Esophagus muscularis mucosa (tissue), 4 donors: ENCODE measurements at regions not wholly inside any gene's neighbourhood (a gene's known extent, or its start where the extent isn't known, plus 50 kb on each side); places are given as distances from the start of the nearest gene placed in this dataset.

Experiments used
- DNase-seq: peaks from one replicate; pipeline ENCODE4 v3.0.0-alpha.2; 2017; ENCODE audit errors: extremely low spot score
- H3K27ac ChIP-seq, 4 donors: fragments of 200-600 bp; sonication (generic); replicated peaks in 1 of 4; 1 replicate in 3 of 4; 2 replicates in 1 of 4; pipeline ENCODE4 v1.5.1; 2016 to 2019; ENCODE audit warnings: mild to moderate bottlenecking in 1 of 4
- H3K27me3 ChIP-seq, 4 donors: fragments of 200-600 bp; sonication (generic); one replicate each; pipeline versions ENCODE4 v1.5.1 to v1.6.0; 2016 to 2019
- H3K36me3 ChIP-seq, 4 donors: fragments of 200-600 bp; sonication (generic); one replicate each; pipeline ENCODE4 v1.5.1; 2016 to 2019
- H3K4me1 ChIP-seq, 4 donors: fragments of 200-600 bp; sonication (generic); one replicate each; pipeline ENCODE4 v1.5.1; 2016 to 2019
- H3K4me3 ChIP-seq, 4 donors: fragments of 200-600 bp; sonication (generic); 1 replicate in 2 of 4; 2 replicates in 2 of 4; pipeline ENCODE4 v1.5.1; 2016 to 2019; ENCODE audit warnings: mild to moderate bottlenecking in 4 of 4, moderate library complexity in 1 of 4
- H3K9me3 ChIP-seq, 4 donors: fragments of 200-600 bp; sonication (generic); 1 replicate in 3 of 4; 2 replicates in 1 of 4; pipeline ENCODE4 v1.5.1; 2016 to 2019
- EP300 ChIP-seq: sonication (generic); formaldehyde crosslinking; IDR thresholded peaks from one replicate; pipeline ENCODE4 v1.6.1; 2017; ENCODE audit warnings: antibody characterized with exemption
- POLR2A ChIP-seq: fragments of 450-650 bp; IDR thresholded peaks from one replicate; pipeline ENCODE4 v1.6.1; 2017; ENCODE audit warnings: antibody characterized with exemption, moderate library complexity, mild to moderate bottlenecking, low read depth
- POLR2AphosphoS5 ChIP-seq, 2 donors: sonication (generic); formaldehyde crosslinking; IDR thresholded peaks; one replicate each; pipeline ENCODE4 v1.6.1; 2017; ENCODE audit warnings: antibody characterized with exemption in 2 of 2
- WGBS: methylation state at CpG from one replicate; pipeline ENCODE4 v1.1.5; 2018; 5-methylcytosine and 5-hydroxymethylcytosine counted together
- intact Hi-C: fragments of 100-400 bp; cut with DNase I; formaldehyde crosslinking; loops from one replicate; pipeline ENCODE4 v1.15.1; 2023
- TF ChIP-seq, protein P1 (sequence below), 3 experiments: fragments of 200-600 bp in 2 of 3; fragments of 450-650 bp in 1 of 3; sonication (generic) in 2 of 3; IDR thresholded peaks; one replicate each; pipeline ENCODE4 v1.5.1; 2017 to 2019; ENCODE audit warnings: antibody characterized with exemption in 3 of 3, mild to moderate bottlenecking in 2 of 3, moderate library complexity in 1 of 3

GRCh38 chr15:46126581-46126980 is 491.8 kb downstream of the SQOR start:
- no peaks in the 10 kb centered on the region for H3K4me1 ChIP-seq
- 83% methylated on average over 3 of the region's 3 CpGs for WGBS

DNA sequence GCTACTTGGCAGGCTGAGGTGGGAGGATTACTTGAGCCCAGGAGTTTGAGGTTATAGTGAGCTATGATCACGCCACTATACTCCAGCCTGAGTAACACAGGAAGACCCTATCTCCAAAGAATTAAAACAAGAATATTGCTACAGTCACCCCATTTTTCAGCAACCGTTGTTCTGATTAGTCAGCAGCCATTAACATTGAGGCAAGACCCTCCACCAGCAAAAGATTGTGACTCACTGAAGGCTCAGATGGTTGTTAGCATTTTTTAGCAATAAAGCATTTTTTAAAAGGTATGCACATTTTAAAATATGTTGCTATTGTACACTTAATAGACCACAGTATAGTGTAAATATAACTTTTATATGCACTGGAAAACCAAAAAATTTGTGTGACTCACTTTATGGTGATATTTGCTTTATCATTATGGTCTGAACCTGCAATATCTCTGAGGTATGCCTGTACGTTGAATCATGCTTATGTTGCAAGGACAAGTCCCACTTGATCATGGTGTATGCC is 492.6 kb downstream of the SQOR start:
- Histone ChIP-seq H3K27ac (no peak overlapping the region), H3K4me3 (no peak overlapping the region), H3K4me1 (no peaks in the 10 kb centered on the region), H3K36me3 (no peaks in the 10 kb centered on the region), H3K27me3 (no peaks in the 10 kb centered on the region), H3K9me3 (peaks cover 0 to 17% (median 5%) of the 10 kb centered on the region in 4 donors)
- intact Hi-C loops = no loop called here
- DNase-seq = no peak
- TF ChIP-seq, protein P1, sequence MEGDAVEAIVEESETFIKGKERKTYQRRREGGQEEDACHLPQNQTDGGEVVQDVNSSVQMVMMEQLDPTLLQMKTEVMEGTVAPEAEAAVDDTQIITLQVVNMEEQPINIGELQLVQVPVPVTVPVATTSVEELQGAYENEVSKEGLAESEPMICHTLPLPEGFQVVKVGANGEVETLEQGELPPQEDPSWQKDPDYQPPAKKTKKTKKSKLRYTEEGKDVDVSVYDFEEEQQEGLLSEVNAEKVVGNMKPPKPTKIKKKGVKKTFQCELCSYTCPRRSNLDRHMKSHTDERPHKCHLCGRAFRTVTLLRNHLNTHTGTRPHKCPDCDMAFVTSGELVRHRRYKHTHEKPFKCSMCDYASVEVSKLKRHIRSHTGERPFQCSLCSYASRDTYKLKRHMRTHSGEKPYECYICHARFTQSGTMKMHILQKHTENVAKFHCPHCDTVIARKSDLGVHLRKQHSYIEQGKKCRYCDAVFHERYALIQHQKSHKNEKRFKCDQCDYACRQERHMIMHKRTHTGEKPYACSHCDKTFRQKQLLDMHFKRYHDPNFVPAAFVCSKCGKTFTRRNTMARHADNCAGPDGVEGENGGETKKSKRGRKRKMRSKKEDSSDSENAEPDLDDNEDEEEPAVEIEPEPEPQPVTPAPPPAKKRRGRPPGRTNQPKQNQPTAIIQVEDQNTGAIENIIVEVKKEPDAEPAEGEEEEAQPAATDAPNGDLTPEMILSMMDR (IDR thresholded peaks at IDR 0.05) = no peak
- TF ChIP-seq POLR2AphosphoS5 (IDR thresholded peaks at IDR 0.05) = no peak
- TF ChIP-seq EP300 = no peak
- TF ChIP-seq POLR2A = no peak
- 77% methylated on average over 3 of the region's 3 CpGs for WGBS

More at GRCh38 chr15:46126581-46126980, 491.8 kb downstream of the SQOR start:
- Histone ChIP-seq H3K36me3 (no peaks in the 10 kb centered on the region), H3K27me3 (no peaks in the 10 kb centered on the region), H3K4me3 (no peak overlapping the region), H3K9me3 (peaks cover 0 to 14% (median 5%) of the 10 kb centered on the region in 4 donors), H3K27ac (no peak overlapping the region)
- DNase-seq = no peak
- TF ChIP-seq, protein P1 (IDR thresholded peaks at IDR 0.05) = no peak
- no peak for TF ChIP-seq POLR2A
- TF ChIP-seq EP300 = no peak
- TF ChIP-seq POLR2AphosphoS5 (IDR thresholded peaks at IDR 0.05) = no peak
- intact Hi-C loops = no loop called here

- Histone ChIP-seq H3K4me3 (no peak overlapping the region), H3K27ac (no peak overlapping the region)
Observed at GRCh38 chr15:46129145-46129544, 494.3 kb downstream of the SQOR start.

DNA sequence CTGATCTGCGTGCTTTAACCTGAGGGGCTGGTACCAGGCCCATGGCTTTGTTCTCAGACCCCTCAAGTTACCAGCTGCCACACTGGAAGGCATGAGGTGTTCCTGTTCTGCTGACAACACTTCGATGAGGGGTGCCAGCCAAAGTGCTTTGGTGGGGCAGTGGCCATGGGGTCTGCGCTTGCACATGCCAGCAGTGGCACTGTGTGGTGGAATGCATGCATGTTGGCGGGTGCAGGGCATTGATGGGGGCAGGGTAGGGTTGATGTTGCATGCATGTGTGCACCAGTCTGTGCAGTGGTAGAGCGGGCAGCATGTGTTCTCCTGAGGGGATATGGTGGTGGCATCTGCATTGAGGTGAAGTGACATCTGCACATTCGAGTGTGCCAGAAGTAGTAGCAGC is 497.0 kb downstream of the SQOR start:
- Histone ChIP-seq H3K4me1 (no peaks in the 10 kb centered on the region), H3K36me3 (no peaks in the 10 kb centered on the region), H3K9me3 (peaks cover 0 to 21% (median 0%) of the 10 kb centered on the region in 4 donors), H3K27ac (no peak overlapping the region), H3K4me3 (no peak overlapping the region), H3K27me3 (no peaks in the 10 kb centered on the region)
- no peak for DNase-seq
- no peak for TF ChIP-seq EP300
- no peak for TF ChIP-seq POLR2AphosphoS5 (IDR thresholded peaks at IDR 0.05)
- no peak for TF ChIP-seq POLR2A
- TF ChIP-seq, protein P1 (IDR thresholded peaks at IDR 0.05) = no peak
- 94% methylated on average over 2 of the region's 6 CpGs for WGBS
- intact Hi-C loops = no loop called here

More at GRCh38 chr15:46129145-46129544, 494.3 kb downstream of the SQOR start:
- intact Hi-C loops = no loop called here
- Histone ChIP-seq H3K27me3 (no peaks in the 10 kb centered on the region), H3K9me3 (peaks cover 0 to 10% (median 2%) of the 10 kb centered on the region in 4 donors), H3K4me1 (no peaks in the 10 kb centered on the region), H3K36me3 (no peaks in the 10 kb centered on the region)
- DNase-seq = no peak
- 69% methylated on average over 1 of the region's 1 CpG for WGBS
- no peak for TF ChIP-seq EP300

DNA sequence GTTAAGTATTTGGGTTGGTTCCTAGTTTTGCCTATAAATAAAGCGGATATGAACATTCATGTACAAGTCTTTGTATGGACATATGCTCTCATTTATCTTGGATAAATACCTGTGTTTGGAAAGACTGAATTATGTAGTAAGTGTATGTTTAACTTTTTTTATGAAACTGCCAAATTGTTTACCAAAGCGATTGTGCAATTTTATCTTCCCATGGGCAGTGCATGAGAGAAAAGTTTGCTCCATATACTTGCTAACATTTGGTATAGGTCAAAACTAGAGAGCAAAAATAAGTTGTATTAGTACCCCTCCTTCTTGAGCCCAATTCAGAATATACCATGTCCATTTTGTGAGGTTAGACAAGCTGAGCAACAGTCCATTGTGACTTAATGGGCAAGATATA is 502.6 kb downstream of the SQOR start:
- WGBS = 79% methylated on average over 2 of the region's 2 CpGs
- no peak overlapping the region for H3K27ac ChIP-seq
- no peak overlapping the region for H3K4me3 ChIP-seq
- no peak for DNase-seq
- H3K9me3 ChIP-seq = peaks cover 0 to 17% (median 0%) of the 10 kb centered on the region in 4 donors
- TF ChIP-seq POLR2A (no peak), POLR2AphosphoS5 (IDR thresholded peaks at IDR 0.05) (no peak), EP300 (no peak)
- H3K36me3 ChIP-seq = no peaks in the 10 kb centered on the region
- H3K4me1 ChIP-seq = no peaks in the 10 kb centered on the region
- no peaks in the 10 kb centered on the region for H3K27me3 ChIP-seq
- intact Hi-C loops = no loop called here

GRCh38 chr15:46146002-46146401 is 511.2 kb downstream of the SQOR start:
- no peaks in the 10 kb centered on the region for H3K27me3 ChIP-seq
- intact Hi-C loops = no loop called here
- 90% methylated on average over 2 of the region's 3 CpGs for WGBS
- no peak for DNase-seq
- peaks cover 0 to 7% (median 2%) of the 10 kb centered on the region in 4 donors for H3K9me3 ChIP-seq
- no peak overlapping the region for H3K4me3 ChIP-seq
- no peaks in the 10 kb centered on the region for H3K4me1 ChIP-seq
- TF ChIP-seq, protein P1 (IDR thresholded peaks at IDR 0.05) = no peak
- no peak for TF ChIP-seq POLR2AphosphoS5 (IDR thresholded peaks at IDR 0.05)
- no peak for TF ChIP-seq EP300
- no peak for TF ChIP-seq POLR2A
- H3K36me3 ChIP-seq = no peaks in the 10 kb centered on the region
- no peak overlapping the region for H3K27ac ChIP-seq
